GM23338 (cell line): ENCODE measurements at regions not wholly inside any gene's neighbourhood (a gene's known extent, or its start where the extent isn't known, plus 50 kb on each side); places are given as distances from the start of the nearest gene placed in this dataset.

Experiments
- ATAC-seq: fragments of 200-7000 bp; cut with Tn5 transposase; 3 replicates; pipeline ENCODE4 v1.9.1; 2020
- DNase-seq: peaks from one replicate; pipeline ENCODE4 v3.0.0-alpha.2; 2015; ENCODE audit warnings: low spot score
- H2AFZ ChIP-seq: fragments of 200-600 bp; sonication (generic); 2 replicates; pipeline ENCODE4 v1.8.0; 2016; ENCODE audit warnings: antibody characterized with exemption, mild to moderate bottlenecking, moderate library complexity
- H3F3A ChIP-seq: fragments of 200-600 bp; sonication (generic); replicated peaks from 2 replicates; pipeline ENCODE4 v1.8.0; 2017; ENCODE audit warnings: antibody characterized with exemption, mixed run types, low read depth
- H3K27ac ChIP-seq: fragments of 200-600 bp; sonication (generic); 2 replicates; pipeline ENCODE4 v1.6.1; 2016; ENCODE audit warnings: low read depth
- H3K27me3 ChIP-seq: fragments of 200-600 bp; sonication (generic); 2 replicates; pipeline ENCODE4 v1.8.0; 2016; ENCODE audit warnings: mild to moderate bottlenecking, mixed run types, moderate library complexity; ENCODE audit not compliant: insufficient read depth
- H3K36me3 ChIP-seq: fragments of 200-600 bp; sonication (generic); 2 replicates; pipeline ENCODE4 v1.8.0; 2016; ENCODE audit warnings: mild to moderate bottlenecking; ENCODE audit not compliant: insufficient read depth
- H3K4me1 ChIP-seq: fragments of 200-600 bp; sonication (generic); 2 replicates; pipeline ENCODE4 v1.8.0; 2016; ENCODE audit warnings: mild to moderate bottlenecking, moderate library complexity; ENCODE audit not compliant: insufficient read depth
- H3K4me2 ChIP-seq: fragments of 200-600 bp; sonication (generic); 2 replicates; pipeline ENCODE4 v1.7.1; 2017; ENCODE audit warnings: mixed run types
- H3K4me3 ChIP-seq: fragments of 200-600 bp; sonication (generic); 2 replicates; pipeline ENCODE4 v1.6.1; 2016; ENCODE audit warnings: mixed run types
- H3K79me2 ChIP-seq: fragments of 200-600 bp; sonication (generic); replicated peaks from 2 replicates; pipeline ENCODE4 v1.8.0; 2017; ENCODE audit warnings: mild to moderate bottlenecking; ENCODE audit not compliant: insufficient read depth
- H3K9me2 ChIP-seq: fragments of 200-600 bp; sonication (generic); 2 replicates; pipeline ENCODE4 v1.8.0; 2017; ENCODE audit not compliant: insufficient read depth
- H4K20me1 ChIP-seq: fragments of 200-600 bp; sonication (generic); replicated peaks from 2 replicates; pipeline ENCODE4 v1.8.0; 2017; ENCODE audit warnings: mild to moderate bottlenecking; ENCODE audit not compliant: insufficient read depth
- H3K27ac Mint-ChIP-seq: 2 replicates; pipeline ENCODE4 v1.8.0; 2020; ENCODE audit warnings: inconsistent platforms, mild to moderate bottlenecking, moderate library complexity, mixed read lengths
- H3K27me3 Mint-ChIP-seq: 3 replicates; pipeline ENCODE4 v1.8.0; 2022; ENCODE audit warnings: low read depth, mild to moderate bottlenecking, moderate library complexity, mixed read lengths, inconsistent platforms; ENCODE audit not compliant: insufficient read depth, poor library complexity
- H3K36me3 Mint-ChIP-seq: 3 replicates; pipeline ENCODE4 v1.8.0; 2021; ENCODE audit warnings: low read depth, mild to moderate bottlenecking, inconsistent platforms, moderate library complexity, mixed read lengths
- H3K4me1 Mint-ChIP-seq: 3 replicates; pipeline ENCODE4 v1.8.0; 2020; ENCODE audit warnings: mild to moderate bottlenecking, inconsistent platforms, mixed read lengths
- H3K4me3 Mint-ChIP-seq: 3 replicates; pipeline ENCODE4 v1.8.0; 2021; ENCODE audit warnings: moderate library complexity, mild to moderate bottlenecking, inconsistent platforms, mixed read lengths
- H3K9me3 Mint-ChIP-seq: 3 replicates; pipeline ENCODE4 v1.8.0; 2020; ENCODE audit warnings: moderate library complexity, mild to moderate bottlenecking, inconsistent platforms, mixed read lengths
- CREB1 ChIP-seq: fragments of 250-450 bp; sonication (Bioruptor Pico); IDR thresholded peaks from 2 replicates; pipeline ENCODE4 v1.5.0; 2020; ENCODE audit warnings: low read depth, mild to moderate bottlenecking, moderate library complexity
- CTCF ChIP-seq, 2 experiments: fragments of 200-600 bp in 1 of 2; sonication (generic) in 1 of 2; conservative IDR thresholded peaks; 2 replicates each; pipeline versions ENCODE4 v1.5.1 to v1.6.1; 2016 to 2017; ENCODE audit warnings: antibody characterized with exemption in 2 of 2, low read depth in 2 of 2, mild to moderate bottlenecking in 2 of 2, moderate library complexity in 1 of 2
- ETS1 ChIP-seq: IDR thresholded peaks from 2 replicates; pipeline ENCODE4 v1.6.1; 2016; ENCODE audit warnings: antibody characterized with exemption
- EZH2phosphoT487 ChIP-seq: fragments of 200-600 bp; sonication (generic); IDR thresholded peaks from one replicate; pipeline ENCODE4 v1.8.1; 2018; ENCODE audit warnings: antibody characterized with exemption; ENCODE audit not compliant: unreplicated experiment
- NANOG ChIP-seq: IDR thresholded peaks from 2 replicates; pipeline ENCODE4 v1.6.1; 2016; ENCODE audit warnings: antibody characterized with exemption, borderline replicate concordance
- POLR2AphosphoS5 ChIP-seq: IDR thresholded peaks from 2 replicates; pipeline ENCODE4 v1.6.1; 2016; ENCODE audit warnings: antibody characterized with exemption, low read depth
- REST ChIP-seq: IDR thresholded peaks from one replicate; pipeline ENCODE4 v1.6.1; 2018; ENCODE audit warnings: antibody characterized with exemption; ENCODE audit not compliant: unreplicated experiment
- STAT1 ChIP-seq: IDR thresholded peaks from one replicate; pipeline ENCODE4 v1.6.1; 2016; ENCODE audit warnings: antibody characterized with exemption; ENCODE audit not compliant: unreplicated experiment
- ZNF114 ChIP-seq: fragments of 250-450 bp; sonication (Bioruptor Pico); IDR thresholded peaks from 2 replicates; pipeline ENCODE4 v1.5.0; 2020; ENCODE audit warnings: mild to moderate bottlenecking, moderate library complexity
- ZNF331 ChIP-seq: fragments of 250-450 bp; sonication (Bioruptor Pico); IDR thresholded peaks from 2 replicates; pipeline ENCODE4 v1.5.0; 2020; ENCODE audit warnings: low read depth, mild to moderate bottlenecking, moderate library complexity

- Histone ChIP-seq H3K27ac (no peak overlapping the region), H3K4me1 (no peaks in the 10 kb centered on the region), H3K4me2 (no peak overlapping the region), H3K27me3 (no peaks in the 10 kb centered on the region), H3K9me2 (no peaks in the 10 kb centered on the region), H3F3A (no peaks in the 10 kb centered on the region), H3K79me2 (no peaks in the 10 kb centered on the region), H3K4me3 (no peak overlapping the region), H3K36me3 (no peaks in the 10 kb centered on the region), H4K20me1 (no peaks in the 10 kb centered on the region), H2AFZ (no peak overlapping the region)
- peak in 1 of 2 experiments; percentile 18; a peak in 2 of 4 replicates for TF ChIP-seq CTCF (conservative IDR thresholded peaks at IDR 0.05; ENCODE audit: low read depth in 2 of 2)
- no peak for TF ChIP-seq ZNF114 (CRISPR knock-in tag)
- no peak for TF ChIP-seq ZNF331 (CRISPR knock-in tag)
- TF ChIP-seq ETS1: no peak
- TF ChIP-seq POLR2AphosphoS5: no peak
- no peaks in the 10 kb centered on the region for H3K36me3 Mint-ChIP-seq
- no peaks in the 10 kb centered on the region; the same call in 2 of the 3 replicates for H3K4me1 Mint-ChIP-seq
- H3K27ac Mint-ChIP-seq: no peak overlapping the region
- no peak; the same call in 2 of the 3 replicates for ATAC-seq
- peaks cover 2% of the 10 kb centered on the region for H3K27me3 Mint-ChIP-seq
- no peak for DNase-seq
- H3K4me3 Mint-ChIP-seq: no peak overlapping the region
- H3K9me3 Mint-ChIP-seq: no peaks in the 10 kb centered on the region
Measured at GRCh38 chr3:127445581-127446343, 144.8 kb downstream of the TPRA1 start.

- Mint-ChIP-seq H3K27ac (no peak overlapping the region), H3K4me1 (no peaks in the 10 kb centered on the region; the same call in 2 of the 3 replicates), H3K4me3 (no peak overlapping the region), H3K36me3 (no peaks in the 10 kb centered on the region), H3K9me3 (no peaks in the 10 kb centered on the region), H3K27me3 (peaks cover 2% of the 10 kb centered on the region)
- Histone ChIP-seq H3K27ac (no peak overlapping the region), H4K20me1 (no peaks in the 10 kb centered on the region), H3K4me3 (no peak overlapping the region), H3F3A (no peaks in the 10 kb centered on the region), H3K4me2 (no peak overlapping the region), H3K4me1 (no peaks in the 10 kb centered on the region), H3K36me3 (no peaks in the 10 kb centered on the region), H3K27me3 (no peaks in the 10 kb centered on the region), H3K9me2 (no peaks in the 10 kb centered on the region), H3K79me2 (no peaks in the 10 kb centered on the region), H2AFZ (no peak overlapping the region)
- TF ChIP-seq ZNF331 (CRISPR knock-in tag) (no peak), ZNF114 (CRISPR knock-in tag) (no peak), ETS1 (no peak), CREB1 (no peak), CTCF (conservative IDR thresholded peaks at IDR 0.05; ENCODE audit: low read depth in 2 of 2) (no peak), REST (no peak), NANOG (no peak), STAT1 (no peak), EZH2phosphoT487 (no peak)
- ATAC-seq (no peak), DNase-seq (no peak)
Measured at GRCh38 chr3:127444761-127445160, 145.8 kb downstream of the TPRA1 start.
